DND-41 (cell line): ENCODE measurements at regions not wholly inside any gene's neighbourhood (a gene's known extent, or its start where the extent isn't known, plus 50 kb on each side); places are given as distances from the start of the nearest gene placed in this dataset.

Source experiments
- EZH2 ChIP-seq: IDR thresholded peaks from 3 replicates; pipeline ENCODE4 v1.6.1; 2012; ENCODE audit warnings: borderline replicate concordance, low read depth, mild to moderate bottlenecking, moderate library complexity, low read length, inconsistent platforms; ENCODE audit not compliant: severe bottlenecking
- TF ChIP-seq, protein P1 (sequence below): IDR thresholded peaks from 2 replicates; pipeline ENCODE4 v1.5.1; 2012; ENCODE audit warnings: borderline replicate concordance, low read length, moderate library complexity, mild to moderate bottlenecking; ENCODE audit not compliant: poor library complexity, severe bottlenecking; ENCODE audit errors: extremely low read depth

DNA sequence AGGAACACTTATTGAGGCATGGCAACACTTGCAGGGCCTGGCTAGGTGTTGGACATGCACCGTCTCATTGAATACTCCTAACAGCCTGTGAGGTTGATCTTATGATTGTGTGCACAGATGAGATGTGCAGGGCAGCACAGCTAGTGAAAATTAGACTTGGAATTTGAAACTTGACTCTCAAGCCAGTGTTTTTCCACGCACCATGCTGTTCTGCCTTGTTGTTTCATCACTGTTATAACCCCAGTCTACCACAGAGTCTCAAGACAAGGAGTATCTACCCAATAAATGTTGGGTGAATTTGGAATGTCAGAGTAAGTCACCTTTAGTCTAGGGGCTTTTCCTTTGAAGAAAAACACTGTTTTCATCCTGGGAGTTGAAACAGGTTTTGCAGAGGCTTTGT lies 55.8 kb upstream of the LRIG3 start:
- TF ChIP-seq, protein P1, sequence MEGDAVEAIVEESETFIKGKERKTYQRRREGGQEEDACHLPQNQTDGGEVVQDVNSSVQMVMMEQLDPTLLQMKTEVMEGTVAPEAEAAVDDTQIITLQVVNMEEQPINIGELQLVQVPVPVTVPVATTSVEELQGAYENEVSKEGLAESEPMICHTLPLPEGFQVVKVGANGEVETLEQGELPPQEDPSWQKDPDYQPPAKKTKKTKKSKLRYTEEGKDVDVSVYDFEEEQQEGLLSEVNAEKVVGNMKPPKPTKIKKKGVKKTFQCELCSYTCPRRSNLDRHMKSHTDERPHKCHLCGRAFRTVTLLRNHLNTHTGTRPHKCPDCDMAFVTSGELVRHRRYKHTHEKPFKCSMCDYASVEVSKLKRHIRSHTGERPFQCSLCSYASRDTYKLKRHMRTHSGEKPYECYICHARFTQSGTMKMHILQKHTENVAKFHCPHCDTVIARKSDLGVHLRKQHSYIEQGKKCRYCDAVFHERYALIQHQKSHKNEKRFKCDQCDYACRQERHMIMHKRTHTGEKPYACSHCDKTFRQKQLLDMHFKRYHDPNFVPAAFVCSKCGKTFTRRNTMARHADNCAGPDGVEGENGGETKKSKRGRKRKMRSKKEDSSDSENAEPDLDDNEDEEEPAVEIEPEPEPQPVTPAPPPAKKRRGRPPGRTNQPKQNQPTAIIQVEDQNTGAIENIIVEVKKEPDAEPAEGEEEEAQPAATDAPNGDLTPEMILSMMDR: no peak
- no peak for TF ChIP-seq EZH2
